Erythroblast (primary cell): ENCODE measurements at regions not wholly inside any gene's neighbourhood (a gene's known extent, or its start where the extent isn't known, plus 50 kb on each side); places are given as distances from the start of the nearest gene placed in this dataset.

ENCODE experiments used
- GATA1 ChIP-seq: IDR thresholded peaks from 2 replicates; pipeline ENCODE4 v1.6.1; 2011; ENCODE audit warnings: low read depth, mild to moderate bottlenecking, control low read depth, low read length, moderate library complexity
- POLR2A ChIP-seq: IDR thresholded peaks from 2 replicates; pipeline ENCODE4 v1.6.1; 2011; ENCODE audit warnings: mild to moderate bottlenecking, low read length

DNA sequence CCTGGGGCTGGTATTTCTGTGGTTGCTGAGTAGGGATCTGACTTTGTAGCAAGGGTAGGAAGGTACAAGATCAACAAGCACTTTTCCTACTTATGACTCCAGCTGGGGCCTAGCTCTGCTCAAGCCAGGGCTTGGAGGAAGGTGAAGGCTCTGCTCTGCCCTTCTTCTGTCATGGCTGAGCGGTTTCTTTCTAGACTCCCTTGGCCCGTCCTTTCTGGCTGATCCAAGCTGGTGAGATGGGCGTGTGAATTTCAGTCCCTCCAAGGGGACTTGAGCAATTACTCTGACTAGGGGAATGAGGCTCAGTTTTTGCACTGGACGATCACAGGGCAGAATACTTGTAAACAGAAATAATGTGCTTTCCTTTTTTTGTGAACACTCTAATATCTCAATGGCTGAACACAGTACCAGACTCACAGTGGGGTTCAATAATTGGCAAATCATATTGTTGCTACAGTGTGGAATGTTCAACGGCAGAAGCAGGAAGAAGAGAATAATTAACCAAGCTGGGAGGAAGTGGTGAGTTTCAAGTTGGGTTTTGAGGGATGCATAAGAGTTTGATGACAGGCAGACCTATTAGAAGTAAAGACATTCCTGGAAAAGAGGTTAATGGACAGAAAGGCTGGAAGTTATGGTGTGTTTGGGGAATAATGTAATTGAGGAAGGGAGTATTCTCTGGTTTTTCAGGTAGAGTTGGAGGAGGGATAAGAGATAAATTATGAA, 507.6 kb downstream of the MIAT start:
- TF ChIP-seq POLR2A (no peak), GATA1 (no peak)
